HG03558 (cell line): ENCODE measurements at regions not wholly inside any gene's neighbourhood (a gene's known extent, or its start where the extent isn't known, plus 50 kb on each side); places are given as distances from the start of the nearest gene placed in this dataset.
A peak's percentile ranks its signal among the peaks of the same experiment; 100 is the strongest.
"Not testable (repeated sequence)": the region's sequence is repeated elsewhere in the genome, so short reads cannot be mapped to it uniquely, and the experiment has no call there.

Source experiments
- ATAC-seq: cut with Tn5 transposase; IDR thresholded peaks from one replicate; pipeline ENCODE4 v1.9.1; 2021; ENCODE audit warnings: moderate number of reproducible peaks; ENCODE audit not compliant: unreplicated experiment; ENCODE audit errors: extremely low read depth

- no peak for ATAC-seq
These were observed 340.3 kb downstream of the QKI start for GRCh38 chr6:163754866-163755265.

GRCh38 chr6:163753430-163753829, 338.9 kb downstream of the QKI start:
- no peak for ATAC-seq

DNA sequence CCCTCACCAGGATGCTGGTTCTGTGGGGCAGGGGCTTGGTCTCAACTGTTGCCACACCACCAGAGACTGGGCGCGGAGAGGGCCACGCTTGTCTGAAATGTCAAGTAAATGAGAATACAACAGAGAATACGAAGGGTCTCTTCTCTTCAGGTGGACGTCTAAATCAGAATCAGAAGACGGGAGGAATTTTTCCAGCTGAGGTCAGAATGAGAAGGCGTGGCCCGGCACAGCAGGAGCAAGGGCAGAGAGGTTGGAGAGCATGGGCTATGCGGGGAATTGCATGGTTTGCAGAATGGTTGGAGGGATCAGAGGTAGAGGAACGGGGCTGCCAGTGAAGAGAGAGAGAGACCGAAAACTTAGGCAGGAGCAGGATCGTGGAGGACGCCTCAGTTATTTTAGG, 337.9 kb downstream of the QKI start:
- no peak for ATAC-seq

DNA sequence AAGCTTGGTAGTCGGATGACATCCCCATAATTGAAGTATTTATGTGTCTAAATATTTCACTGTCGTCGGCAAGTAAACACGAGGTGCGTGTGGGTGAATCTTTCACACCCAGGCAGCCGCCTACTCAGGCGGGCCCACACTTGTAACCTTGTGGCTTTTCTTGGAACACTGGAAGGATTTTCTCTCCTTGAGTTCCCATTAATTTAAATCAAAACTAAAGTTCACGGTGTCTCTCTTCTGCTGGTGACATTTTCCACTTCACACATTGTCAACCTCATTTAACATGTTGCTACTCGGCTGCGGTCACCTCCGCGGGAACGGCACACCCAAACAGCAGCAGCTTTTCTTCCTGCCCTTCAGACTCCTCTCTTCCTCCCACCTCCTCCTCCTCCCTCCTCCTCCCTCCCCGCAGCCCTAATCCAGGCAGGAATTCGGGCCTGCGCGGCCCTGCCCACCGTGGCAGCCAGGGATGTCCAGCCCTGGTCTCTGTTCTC, 336.6 kb downstream of the QKI start:
- ATAC-seq, result no peak

GRCh38 chr6:163750431-163751031, 336.0 kb downstream of the QKI start:
- ATAC-seq, result no peak

- no peak for ATAC-seq
These were observed 334.4 kb downstream of the QKI start for GRCh38 chr6:163748886-163749285.

GRCh38 chr6:163748036-163748435, 333.5 kb downstream of the QKI start:
- ATAC-seq, result no peak

DNA sequence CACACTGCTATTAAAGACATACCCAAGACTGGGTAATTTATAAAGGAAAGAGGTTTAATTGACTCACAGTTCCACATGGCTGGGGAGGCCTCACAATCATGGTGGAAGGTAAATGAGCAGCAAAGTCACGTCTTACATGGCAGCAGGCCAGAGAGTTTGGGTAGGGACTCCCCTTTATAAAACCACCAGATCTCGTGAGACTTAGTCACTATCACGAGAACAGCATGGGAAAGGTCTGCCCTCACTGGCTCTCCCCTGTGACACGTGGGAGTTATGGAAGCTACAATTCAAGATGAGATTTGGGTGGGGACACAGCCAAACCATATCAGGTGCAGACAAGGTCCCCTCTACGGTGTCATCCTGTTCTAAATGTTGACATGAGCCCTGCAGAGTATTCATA, 332.5 kb downstream of the QKI start:
- not testable (repeated sequence) for ATAC-seq

DNA sequence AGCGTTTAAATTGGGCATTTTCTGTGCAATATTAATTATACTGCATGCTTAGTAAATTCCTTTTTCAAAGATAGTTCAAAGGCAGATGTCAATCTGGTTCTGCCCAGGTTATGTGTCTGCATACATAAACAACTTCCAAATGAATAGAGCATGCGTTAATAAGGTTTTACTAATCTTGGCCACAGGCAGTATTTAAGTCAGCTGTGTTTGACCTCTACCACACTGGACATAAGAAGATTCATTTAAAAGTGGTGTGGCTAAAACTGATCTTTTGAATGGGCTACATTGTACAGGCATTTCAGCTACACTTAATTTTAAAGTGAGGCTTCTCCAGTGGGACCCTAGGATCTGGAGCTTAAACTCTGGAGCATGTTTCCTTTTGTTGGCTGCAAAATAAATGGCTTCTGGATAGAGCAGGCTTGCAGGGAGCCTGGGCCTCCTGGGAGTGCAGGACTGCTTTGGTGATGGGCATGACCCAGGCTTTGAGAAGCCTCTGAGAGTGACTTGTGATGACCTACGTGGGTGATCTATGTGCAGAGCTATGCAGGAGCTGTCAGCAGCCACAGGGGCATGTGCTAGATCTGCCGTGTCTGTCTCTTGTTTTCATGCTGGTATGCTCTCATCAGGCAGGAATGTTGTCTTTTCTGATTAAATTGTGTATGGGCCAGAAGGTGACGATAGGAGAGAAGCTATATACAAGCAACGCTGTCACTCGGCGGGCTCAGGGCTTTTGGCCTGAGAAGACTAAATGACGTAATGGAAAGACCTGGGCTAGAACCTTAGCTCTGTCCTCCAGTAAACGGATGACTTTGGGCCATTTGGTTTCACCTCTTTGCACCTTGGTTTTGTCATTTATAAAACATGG, 331.2 kb downstream of the QKI start:
- ATAC-seq, result no peak

GRCh38 chr6:163744256-163744925, 329.9 kb downstream of the QKI start:
- no peak for ATAC-seq

GRCh38 chr6:163743796-163744195, 329.3 kb downstream of the QKI start:
- no peak for ATAC-seq

DNA sequence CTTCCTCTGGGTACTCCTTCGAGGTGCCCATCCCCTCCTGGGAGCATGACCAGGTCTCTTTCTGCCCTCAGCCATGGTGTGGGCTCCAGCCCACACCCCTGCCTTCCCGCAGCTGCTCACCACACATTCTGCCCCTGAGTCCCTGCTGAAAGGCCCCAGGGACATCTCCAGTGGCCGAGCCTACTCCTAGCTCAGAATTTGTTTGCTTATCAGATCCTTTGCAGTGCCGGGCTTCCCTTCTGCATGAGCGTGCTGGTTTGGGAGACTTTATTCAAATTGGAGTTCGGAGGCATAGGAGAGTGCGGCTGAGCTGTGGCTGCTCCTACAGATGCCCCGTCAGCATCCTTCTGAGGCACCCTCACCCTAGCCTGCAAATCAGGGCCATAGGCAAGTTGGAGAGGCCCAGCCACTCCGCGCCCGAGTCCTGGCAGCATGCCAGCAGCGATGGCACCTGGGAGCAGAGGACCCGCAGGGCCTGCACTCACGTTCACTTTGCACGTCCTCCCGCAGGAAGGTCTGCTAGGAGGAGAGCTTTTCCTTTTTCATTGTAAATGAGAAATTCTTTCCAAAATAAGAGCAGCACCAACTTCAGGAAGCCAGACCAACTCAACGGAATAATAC, 327.3 kb downstream of the QKI start:
- no peak for ATAC-seq

GRCh38 chr6:163741342-163741741, 326.8 kb downstream of the QKI start:
- ATAC-seq, result no peak

GRCh38 chr6:163739966-163740365, 325.4 kb downstream of the QKI start:
- ATAC-seq, result no peak

- no peak for ATAC-seq
These were observed 324.8 kb downstream of the QKI start for GRCh38 chr6:163739408-163739725.

DNA sequence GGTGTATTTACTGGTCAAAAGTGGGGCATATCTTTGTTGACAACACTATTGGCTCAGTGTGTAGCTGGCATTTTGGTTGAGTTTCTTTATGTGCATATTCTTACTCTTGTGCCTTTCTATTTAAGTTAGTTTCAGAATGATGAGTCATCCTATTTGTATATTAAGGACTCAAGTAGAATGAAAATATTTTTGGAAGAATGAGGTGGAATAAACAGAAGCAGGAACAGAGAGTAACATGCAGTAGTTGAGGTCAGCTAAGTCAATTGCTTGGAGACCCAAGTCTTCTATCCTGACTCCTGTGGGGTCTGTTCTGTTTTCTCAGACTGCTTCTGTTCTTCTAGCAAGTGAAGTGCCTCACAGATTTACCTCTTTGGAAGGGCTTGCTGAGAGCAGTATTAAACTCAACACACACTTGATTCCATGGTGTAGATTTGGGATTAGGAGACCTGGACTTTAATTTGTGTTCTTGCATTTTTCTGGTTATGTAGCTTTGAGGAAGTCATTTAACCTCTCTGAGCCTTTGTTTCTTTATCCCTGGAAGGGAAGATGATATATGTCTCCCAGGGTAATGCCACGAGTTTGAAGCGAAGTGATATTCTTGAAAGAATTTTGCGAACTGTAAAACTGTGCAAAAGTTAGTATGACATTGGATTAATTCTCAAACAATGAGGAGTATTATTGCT, 324.3 kb downstream of the QKI start:
- ATAC-seq, result peak; percentile 53

- no peak for ATAC-seq
These were observed 323.8 kb downstream of the QKI start for GRCh38 chr6:163738304-163738703.

GRCh38 chr6:163735076-163735475, 320.6 kb downstream of the QKI start:
- no peak for ATAC-seq

GRCh38 chr6:163733061-163733460, 318.5 kb downstream of the QKI start:
- no peak for ATAC-seq

GRCh38 chr6:163732479-163732878, 318.0 kb downstream of the QKI start:
- no peak for ATAC-seq
